Aorta (tissue), 5 donors: ENCODE measurements at regions not wholly inside any gene's neighbourhood (a gene's known extent, or its start where the extent isn't known, plus 50 kb on each side); places are given as distances from the start of the nearest gene placed in this dataset.

ENCODE experiments used
- ATAC-seq: fragments of 200-7000 bp; cut with Tn5 transposase; one replicate; pipeline ENCODE4 v1.9.1; 2022; ENCODE audit warnings: moderate library complexity; ENCODE audit not compliant: low FRiP score
- DNase-seq, 2 donors: peaks; one replicate each; pipeline ENCODE4 v3.0.0-alpha.2; 2020
- H3K27ac ChIP-seq, 2 donors: one replicate each; pipeline ENCODE4 v1.5.1; 2013; ENCODE audit warnings: low read length in 2 of 2, mild to moderate bottlenecking in 2 of 2, moderate library complexity in 2 of 2, control low read depth in 1 of 2, inconsistent platforms in 1 of 2, low read depth in 1 of 2
- H3K27me3 ChIP-seq, 2 donors: one replicate each; pipeline ENCODE4 v1.6.1; 2013; ENCODE audit warnings: control low read depth in 1 of 2, low read length in 1 of 2, mild to moderate bottlenecking in 1 of 2, moderate library complexity in 1 of 2; ENCODE audit not compliant: insufficient read depth in 2 of 2, control insufficient read depth in 1 of 2
- H3K36me3 ChIP-seq, 2 donors: one replicate each; pipeline ENCODE4 v1.6.1; 2013; ENCODE audit warnings: control low read depth in 1 of 2, low read length in 1 of 2, mild to moderate bottlenecking in 1 of 2; ENCODE audit not compliant: insufficient read depth in 2 of 2, control insufficient read depth in 1 of 2
- H3K4me1 ChIP-seq, 2 donors: one replicate each; pipeline ENCODE4 v1.6.1; 2013; ENCODE audit warnings: low read length in 2 of 2, control low read depth in 1 of 2, mild to moderate bottlenecking in 1 of 2, moderate library complexity in 1 of 2; ENCODE audit not compliant: insufficient read depth in 2 of 2, control insufficient read depth in 1 of 2
- H3K4me3 ChIP-seq, 2 donors: one replicate each; pipeline ENCODE4 v1.5.1; 2013; ENCODE audit warnings: low read length in 2 of 2, control low read depth in 1 of 2, mild to moderate bottlenecking in 1 of 2
- H3K9me3 ChIP-seq: one replicate; pipeline ENCODE4 v1.6.1; 2013; ENCODE audit warnings: mild to moderate bottlenecking, low read length; ENCODE audit not compliant: control insufficient read depth
- WGBS, 2 donors: extraction: QIAGEN DNeasy Blood & Tissue Kit; methylation state at CpG; one replicate each; pipeline ENCODE4 v1.1.7; 2013; 5-methylcytosine and 5-hydroxymethylcytosine counted together
- intact Hi-C, 2 donors: fragments of 100-400 bp; cut with DNase I; formaldehyde crosslinking; loops; one replicate each; pipeline versions ENCODE4 v1.14.2 to v1.15.0; 2022
- donor health status: healthy with polysubstance abuse.
- donor health status: Bipolar disorder and iron deficiency.
- donor health status: DM: no; HTN: no; CAD: no.
- donor health status: DM: no; HTN: no; CAD: no.
- donor health status: DM: yes; HTN: yes; CAD: no.

DNA sequence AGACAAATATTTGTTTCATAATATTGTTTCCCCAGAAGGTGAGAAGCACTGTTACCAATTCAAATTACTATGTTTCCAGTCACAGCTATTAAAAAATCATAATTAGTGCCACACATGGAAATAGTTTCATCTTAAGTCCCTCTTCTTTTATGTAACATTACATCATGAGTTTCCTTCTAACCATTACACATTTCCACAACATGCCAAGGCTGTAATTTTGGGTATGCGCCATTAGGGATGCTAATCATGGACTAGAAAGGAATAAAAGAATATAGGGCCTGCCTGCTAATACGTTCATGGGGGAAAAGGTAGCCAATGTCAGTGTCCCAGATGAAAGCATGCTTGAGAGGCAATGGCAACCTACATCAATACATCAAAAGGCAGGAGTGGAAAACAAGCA lies 142.5 kb upstream of the LPAR1 start:
- no peak for ATAC-seq
- H3K9me3 ChIP-seq: no peaks in the 10 kb centered on the region
- intact Hi-C loops: no loop called here
- no peak overlapping the region for H3K27ac ChIP-seq
- DNase-seq: no peak
- no peaks in the 10 kb centered on the region for H3K36me3 ChIP-seq
- 78 to 85% methylated on average over 2 of the region's 2 CpGs for WGBS, 2 donors
- H3K4me3 ChIP-seq: no peak overlapping the region
- H3K4me1 ChIP-seq: no peaks in the 10 kb centered on the region
- H3K27me3 ChIP-seq: no peaks in the 10 kb centered on the region

- H3K4me1 ChIP-seq: no peaks in the 10 kb centered on the region
- no peak for ATAC-seq
- H3K9me3 ChIP-seq: no peaks in the 10 kb centered on the region
- no peaks in the 10 kb centered on the region for H3K36me3 ChIP-seq
- no peak overlapping the region for H3K27ac ChIP-seq
- H3K27me3 ChIP-seq: no peaks in the 10 kb centered on the region
- WGBS, 2 donors: 85 to 87% methylated on average over 5 of the region's 5 CpGs
- H3K4me3 ChIP-seq: no peak overlapping the region
- intact Hi-C loops: no loop called here
- DNase-seq: peak in 1 of 2 donors; percentile 73
Measured at GRCh38 chr9:111179577-111179976, 141.3 kb upstream of the LPAR1 start.

- H3K9me3 ChIP-seq: no peaks in the 10 kb centered on the region
- H3K27me3 ChIP-seq: no peaks in the 10 kb centered on the region
- H3K36me3 ChIP-seq: no peaks in the 10 kb centered on the region
- no peak overlapping the region for H3K4me3 ChIP-seq
- H3K4me1 ChIP-seq: no peaks in the 10 kb centered on the region
- intact Hi-C loops: no loop called here
- DNase-seq: no peak
- no peak overlapping the region for H3K27ac ChIP-seq
- ATAC-seq: no peak
- WGBS, 2 donors: 23 to 26% methylated on average over 9 of the region's 9 CpGs
Measured at GRCh38 chr9:111178331-111179055, 140.2 kb upstream of the LPAR1 start.

GRCh38 chr9:111176511-111176910 lies 138.2 kb upstream of the LPAR1 start:
- Histone ChIP-seq H3K4me1 (no peaks in the 10 kb centered on the region), H3K9me3 (no peaks in the 10 kb centered on the region), H3K4me3 (no peak overlapping the region), H3K36me3 (no peaks in the 10 kb centered on the region), H3K27me3 (no peaks in the 10 kb centered on the region), H3K27ac (no peak overlapping the region)
- 52 to 62% methylated on average over 6 of the region's 6 CpGs for WGBS, 2 donors
- intact Hi-C loops: no loop called here
- ATAC-seq (no peak), DNase-seq (no peak)

GRCh38 chr9:111175350-111175749 lies 137.1 kb upstream of the LPAR1 start:
- Histone ChIP-seq H3K4me3 (no peak overlapping the region), H3K9me3 (no peaks in the 10 kb centered on the region), H3K27me3 (no peaks in the 10 kb centered on the region), H3K4me1 (no peaks in the 10 kb centered on the region), H3K27ac (no peak overlapping the region), H3K36me3 (no peaks in the 10 kb centered on the region)
- no peak for ATAC-seq
- intact Hi-C loops: no loop called here
- no peak for DNase-seq

DNA sequence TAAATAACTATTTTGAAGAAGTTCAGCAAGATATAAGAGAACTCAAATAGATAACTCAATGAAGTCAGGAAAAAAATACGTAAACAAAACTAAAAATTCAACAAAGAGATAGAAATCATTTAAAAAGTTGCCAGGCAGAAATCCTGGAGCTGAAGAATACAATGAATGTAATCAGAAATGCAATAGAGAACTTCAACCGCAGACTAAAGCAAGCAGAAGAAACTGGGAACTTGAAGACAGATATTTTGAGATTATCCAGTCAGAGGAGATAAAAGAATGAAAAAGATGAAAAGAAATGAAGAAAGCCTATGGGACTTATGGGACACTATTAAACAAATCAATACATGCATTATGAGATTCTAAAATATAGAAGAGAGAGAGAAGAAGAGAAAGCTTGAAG lies 129.1 kb upstream of the LPAR1 start:
- Histone ChIP-seq H3K36me3 (no peaks in the 10 kb centered on the region), H3K4me3 (no peak overlapping the region), H3K27me3 (no peaks in the 10 kb centered on the region), H3K4me1 (no peaks in the 10 kb centered on the region), H3K27ac (no peak overlapping the region), H3K9me3 (peaks cover 2% of the 10 kb centered on the region)
- DNase-seq (no peak), ATAC-seq (no peak)
- intact Hi-C loops: no loop called here
- WGBS, 2 donors: 95% methylated on average over 2 of the region's 2 CpGs

DNA sequence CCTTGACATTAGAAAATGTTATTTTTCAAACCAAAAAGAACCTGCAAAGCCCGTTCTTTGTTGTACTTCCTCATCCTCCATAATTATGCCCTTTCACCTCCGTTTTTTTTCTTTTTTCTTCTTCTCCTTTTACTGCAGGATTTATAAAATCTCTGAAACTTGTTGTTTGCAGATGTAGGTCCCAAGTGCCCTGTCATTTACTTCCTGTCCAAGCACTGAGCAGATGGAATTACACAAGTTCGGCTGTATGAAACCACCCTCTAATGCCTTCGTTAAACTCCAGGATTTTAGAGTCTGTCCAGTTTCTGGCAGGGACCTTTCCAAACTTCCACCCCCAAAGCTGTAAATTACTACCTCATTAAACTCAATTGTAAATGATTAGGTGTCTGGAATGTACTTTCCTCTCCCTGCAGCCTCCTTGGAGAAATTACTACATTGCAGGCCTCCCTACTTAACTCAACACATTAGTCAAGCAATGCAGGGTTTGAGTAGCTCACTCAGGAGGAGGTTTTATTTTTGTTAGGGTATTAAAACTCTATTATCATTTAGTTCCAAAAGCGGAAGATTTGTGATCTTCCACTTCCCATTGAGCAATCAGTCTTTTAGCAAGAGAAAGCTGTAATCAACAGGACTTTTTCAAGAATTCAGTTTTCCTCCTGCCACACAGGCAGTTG lies 125.6 kb upstream of the LPAR1 start:
- ATAC-seq (peak; percentile 78), DNase-seq (no peak)
- 53 to 64% methylated on average over 5 of the region's 5 CpGs for WGBS, 2 donors
- no peaks in the 10 kb centered on the region for H3K27me3 ChIP-seq
- H3K27ac ChIP-seq: no peak overlapping the region
- peaks cover 2% of the 10 kb centered on the region for H3K9me3 ChIP-seq
- H3K4me1 ChIP-seq: no peaks in the 10 kb centered on the region
- no peak overlapping the region for H3K4me3 ChIP-seq
- no peaks in the 10 kb centered on the region for H3K36me3 ChIP-seq
- intact Hi-C loops: no loop called here

GRCh38 chr9:111162026-111162425 lies 123.8 kb upstream of the LPAR1 start:
- Histone ChIP-seq H3K4me1 (no peaks in the 10 kb centered on the region), H3K4me3 (no peak overlapping the region), H3K9me3 (no peaks in the 10 kb centered on the region), H3K27me3 (no peaks in the 10 kb centered on the region), H3K27ac (no peak overlapping the region), H3K36me3 (no peaks in the 10 kb centered on the region)
- no peak for DNase-seq
- WGBS, 2 donors: 47 to 58% methylated on average over 3 of the region's 3 CpGs
- no peak for ATAC-seq
- intact Hi-C loops: no loop called here

DNA sequence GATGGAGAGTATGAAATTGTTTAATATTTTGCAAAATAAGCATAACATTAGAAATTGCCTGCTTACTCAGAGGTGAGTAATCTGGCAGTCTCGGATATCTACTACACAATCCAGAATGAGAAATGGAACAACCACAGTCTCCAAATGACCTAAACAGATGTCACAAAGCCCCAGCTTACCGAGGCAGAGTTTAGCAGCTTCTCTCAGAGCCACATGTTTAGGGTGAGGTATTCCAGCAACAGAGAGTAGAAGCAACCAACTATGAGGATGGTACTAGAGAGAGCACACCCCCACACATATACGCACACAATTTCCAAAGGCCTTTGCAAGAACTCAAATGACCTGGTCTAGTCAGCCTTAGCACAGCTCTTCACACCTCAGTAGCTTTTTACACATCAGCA lies 122.7 kb upstream of the LPAR1 start:
- WGBS, 2 donors: 48 to 52% methylated on average over 3 of the region's 3 CpGs
- Histone ChIP-seq H3K9me3 (no peaks in the 10 kb centered on the region), H3K36me3 (no peaks in the 10 kb centered on the region), H3K4me3 (no peak overlapping the region), H3K27ac (no peak overlapping the region), H3K4me1 (no peaks in the 10 kb centered on the region), H3K27me3 (no peaks in the 10 kb centered on the region)
- DNase-seq: no peak
- ATAC-seq: peak; percentile 26
- intact Hi-C loops: no loop called here
